Suprapubic skin (tissue), 3 donors: ENCODE measurements at regions not wholly inside any gene's neighbourhood (a gene's known extent, or its start where the extent isn't known, plus 50 kb on each side); places are given as distances from the start of the nearest gene placed in this dataset.

Experiments
- CTCF ChIP-seq, 2 donors: fragments of 200-600 bp in 1 of 2; fragments of 450-650 bp in 1 of 2; sonication (generic) in 1 of 2; IDR thresholded peaks; one replicate each; pipeline ENCODE4 v1.5.1; 2016 to 2019; ENCODE audit warnings: antibody characterized with exemption in 2 of 2, mild to moderate bottlenecking in 1 of 2, moderate library complexity in 1 of 2
- POLR2A ChIP-seq, 2 donors: fragments of 450-650 bp; IDR thresholded peaks; one replicate each; pipeline ENCODE4 v1.6.1; 2017; ENCODE audit warnings: antibody characterized with exemption in 2 of 2, mild to moderate bottlenecking in 2 of 2, moderate library complexity in 2 of 2

- TF ChIP-seq CTCF (IDR thresholded peaks at IDR 0.05) (no peak), POLR2A (IDR thresholded peaks at IDR 0.05) (no peak)
Measured at GRCh38 chr3:126284258-126284904, 72.8 kb downstream of the KLF15 start.
